ENCODE measurements at regions not wholly inside any gene's neighbourhood (a gene's known extent, or its start where the extent isn't known, plus 50 kb on each side); places are given as distances from the start of the nearest gene placed in this dataset.

DNA sequence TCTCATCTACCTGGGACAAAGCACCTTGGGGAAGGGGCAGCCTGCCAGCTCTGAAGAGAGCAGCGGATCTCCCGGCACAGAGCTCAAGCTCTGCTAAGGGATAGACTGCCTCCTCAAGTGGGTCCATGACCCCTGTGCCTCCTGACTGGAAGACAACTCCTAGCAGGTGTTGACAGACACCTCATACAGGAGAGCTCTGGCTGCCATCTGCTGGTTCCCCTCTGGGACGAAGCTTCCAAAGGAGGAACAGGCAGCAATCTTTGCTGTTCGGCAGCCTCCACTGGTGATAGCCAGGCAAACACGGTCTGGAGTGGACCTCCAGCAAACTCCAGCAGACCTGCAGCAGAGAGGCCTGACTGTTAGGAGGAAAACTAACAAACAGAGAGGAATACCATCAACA, 549.9 kb upstream of the LRATD1 start:
- TF ChIP-seq, protein P1, sequence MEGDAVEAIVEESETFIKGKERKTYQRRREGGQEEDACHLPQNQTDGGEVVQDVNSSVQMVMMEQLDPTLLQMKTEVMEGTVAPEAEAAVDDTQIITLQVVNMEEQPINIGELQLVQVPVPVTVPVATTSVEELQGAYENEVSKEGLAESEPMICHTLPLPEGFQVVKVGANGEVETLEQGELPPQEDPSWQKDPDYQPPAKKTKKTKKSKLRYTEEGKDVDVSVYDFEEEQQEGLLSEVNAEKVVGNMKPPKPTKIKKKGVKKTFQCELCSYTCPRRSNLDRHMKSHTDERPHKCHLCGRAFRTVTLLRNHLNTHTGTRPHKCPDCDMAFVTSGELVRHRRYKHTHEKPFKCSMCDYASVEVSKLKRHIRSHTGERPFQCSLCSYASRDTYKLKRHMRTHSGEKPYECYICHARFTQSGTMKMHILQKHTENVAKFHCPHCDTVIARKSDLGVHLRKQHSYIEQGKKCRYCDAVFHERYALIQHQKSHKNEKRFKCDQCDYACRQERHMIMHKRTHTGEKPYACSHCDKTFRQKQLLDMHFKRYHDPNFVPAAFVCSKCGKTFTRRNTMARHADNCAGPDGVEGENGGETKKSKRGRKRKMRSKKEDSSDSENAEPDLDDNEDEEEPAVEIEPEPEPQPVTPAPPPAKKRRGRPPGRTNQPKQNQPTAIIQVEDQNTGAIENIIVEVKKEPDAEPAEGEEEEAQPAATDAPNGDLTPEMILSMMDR (IDR thresholded peaks at IDR 0.05; ENCODE audit: control extremely low read depth in 1 of 3, insufficient read depth in 1 of 3, low read depth in 1 of 3, low read length in 3 of 3), result no peak
- TF ChIP-seq CREB1 (IDR thresholded peaks at IDR 0.05), result no peak
- no peak for TF ChIP-seq TBP (IDR thresholded peaks at IDR 0.05; ENCODE audit: low read depth, low read length)
- no peak for TF ChIP-seq POLR2A (IDR thresholded peaks at IDR 0.05; ENCODE audit: control extremely low read depth in 1 of 2, low read depth in 2 of 2, low read length in 2 of 2)
- no peak for TF ChIP-seq ZNF274 (IDR thresholded peaks at IDR 0.05; ENCODE audit: borderline replicate concordance, extremely low read depth, low read length)
- TF ChIP-seq PHF8 (conservative IDR thresholded peaks at IDR 0.05; ENCODE audit: low read depth, low read length), result no peak

All from H1 (cell line).